ENCODE measurements at regions not wholly inside any gene's neighbourhood (a gene's known extent, or its start where the extent isn't known, plus 50 kb on each side); places are given as distances from the start of the nearest gene placed in this dataset.

- Histone ChIP-seq H3K9ac (ENCODE audit: insufficient read depth, low read depth, low read length) (no peak overlapping the region), H4K20me1 (ENCODE audit: insufficient read depth, low read length) (no peaks in the 10 kb centered on the region), H3K79me2 (ENCODE audit: insufficient read depth, low read length) (no peaks in the 10 kb centered on the region), H3K27me3 (ENCODE audit: control insufficient read depth in 1 of 2, insufficient read depth in 2 of 2, low read length in 2 of 2) (no peaks in the 10 kb centered on the region), H2AFZ (ENCODE audit: low read length) (no peak overlapping the region), H3K4me1 (ENCODE audit: insufficient read depth, low read length) (peaks cover 45% of the 10 kb centered on the region), H3K4me3 (replicated peaks in 1 of 3; ENCODE audit: insufficient read depth in 1 of 3, low read depth in 2 of 3, low read length in 3 of 3) (no peak overlapping the region), H3K36me3 (replicated peaks in 1 of 2; ENCODE audit: control insufficient read depth in 1 of 2, insufficient read depth in 2 of 2, low read length in 2 of 2) (no peaks in the 10 kb centered on the region), H3K9me3 (ENCODE audit: low read length) (peaks cover 12% of the 10 kb centered on the region), H3K4me2 (ENCODE audit: low read depth, low read length) (no peak overlapping the region), H3K27ac (ENCODE audit: extremely low read length, insufficient read depth, low read length) (no peak overlapping the region)
- BruUV-seq (replicated peaks), result no TSS peak
- no peak for TF ChIP-seq ZBTB46 (CRISPR knock-in tag; IDR thresholded peaks at IDR 0.05; ENCODE audit: borderline replicate concordance)
- no peak for TF ChIP-seq MAFG (CRISPR knock-in tag; IDR thresholded peaks at IDR 0.05)
- TF ChIP-seq ATF7 (IDR thresholded peaks at IDR 0.05), result no peak
- TF ChIP-seq ATF7 (CRISPR knock-in tag; IDR thresholded peaks at IDR 0.05), result no peak
- no peak for TF ChIP-seq MLX (CRISPR knock-in tag; IDR thresholded peaks at IDR 0.05)
- no peak for TF ChIP-seq ZNF576 (CRISPR knock-in tag; IDR thresholded peaks at IDR 0.05)
- TF ChIP-seq ZNF430 (CRISPR knock-in tag; IDR thresholded peaks at IDR 0.05), result no peak
- TF ChIP-seq HNRNPUL1 (IDR thresholded peaks at IDR 0.05; ENCODE audit: low read depth, low read length), result no peak
- TF ChIP-seq FOXO1 (CRISPR knock-in tag; IDR thresholded peaks at IDR 0.05), result no peak
- no peak for TF ChIP-seq ZBED4 (CRISPR knock-in tag; IDR thresholded peaks at IDR 0.05; ENCODE audit: borderline replicate concordance)
- TF ChIP-seq CENPX (CRISPR knock-in tag; IDR thresholded peaks at IDR 0.05), result no peak
- no peak for TF ChIP-seq DDIT3 (CRISPR knock-in tag; IDR thresholded peaks at IDR 0.05)
- TF ChIP-seq ZNF543 (CRISPR knock-in tag; IDR thresholded peaks at IDR 0.05), result no peak
- ATAC-seq, result no peak
- CTCF ChIA-PET (ENCODE audit: low intra/inter-chr PET ratio, low total read pairs), result no interaction called here
- POLR2A ChIA-PET, result interaction anchor here (1.3 kb wide), 1 partner anchor 33 kb away, joined by 3 read pairs; no protein-coding TSS in a partner anchor
- FAIRE-seq, result no peak
- in situ Hi-C loops (cut with HindIII; ENCODE audit: extremely low pct_ligation_motif_present, low pct_unique_long_range_greater_than_20kb) (no loop called here), intact Hi-C loops (cut with micrococcal nuclease; ENCODE audit: unreplicated experiment) (loop anchor here (2.0 to 5.0 kb wide), 3 partner anchors 35 to 115 kb away; no protein-coding TSS in a partner anchor)
- no peak for DNase-seq (ENCODE audit: low spot score)
- 96% methylated on average over 7 of the region's 7 CpGs for WGBS (ENCODE audit: low lambda C conversion rate)
These were observed 200.7 kb upstream of the AHR start for GRCh38 chr7:17097668-17098297.

Data from HepG2 (cell line).